ENCODE measurements at regions not wholly inside any gene's neighbourhood (a gene's known extent, or its start where the extent isn't known, plus 50 kb on each side); places are given as distances from the start of the nearest gene placed in this dataset.
"Not testable (repeated sequence)": the region's sequence is repeated elsewhere in the genome, so short reads cannot be mapped to it uniquely, and the experiment has no call there.

GRCh38 chr16:88260146-88260545 lies 122.6 kb upstream of the ZNF469 start:
- in situ Hi-C loops (cut with HindIII; ENCODE audit: low pct_unique_long_range_greater_than_20kb, low sequenced_read_pairs); DNase-seq (ENCODE audit: low read depth in 1 of 2, low spot score in 1 of 2): not testable (repeated sequence)

GRCh38 chr16:88260881-88261665 lies 121.7 kb upstream of the ZNF469 start:
- DNase-seq (ENCODE audit: low read depth in 1 of 2, low spot score in 1 of 2); in situ Hi-C loops (cut with HindIII; ENCODE audit: low pct_unique_long_range_greater_than_20kb, low sequenced_read_pairs): not testable (repeated sequence)

- DNase-seq (ENCODE audit: low read depth in 1 of 2, low spot score in 1 of 2); in situ Hi-C loops (cut with HindIII; ENCODE audit: low pct_unique_long_range_greater_than_20kb, low sequenced_read_pairs): not testable (repeated sequence)
Observed at GRCh38 chr16:88261814-88262605, 120.7 kb upstream of the ZNF469 start.

GRCh38 chr16:88262858-88263563 lies 119.7 kb upstream of the ZNF469 start:
- in situ Hi-C loops (cut with HindIII; ENCODE audit: low pct_unique_long_range_greater_than_20kb, low sequenced_read_pairs); DNase-seq (ENCODE audit: low read depth in 1 of 2, low spot score in 1 of 2): not testable (repeated sequence)

GRCh38 chr16:88263681-88264287 lies 119.0 kb upstream of the ZNF469 start:
- DNase-seq (ENCODE audit: low read depth in 1 of 2, low spot score in 1 of 2); in situ Hi-C loops (cut with HindIII; ENCODE audit: low pct_unique_long_range_greater_than_20kb, low sequenced_read_pairs): not testable (repeated sequence)

- in situ Hi-C loops (cut with HindIII; ENCODE audit: low pct_unique_long_range_greater_than_20kb, low sequenced_read_pairs), result no loop called here
- peak; percentile 65 to 95 for DNase-seq (ENCODE audit: low read depth in 1 of 2, low spot score in 1 of 2)
- no peak for TF ChIP-seq JUND (IDR thresholded peaks at IDR 0.05; ENCODE audit: low read depth)
Observed at GRCh38 chr16:88264641-88265285, 118.0 kb upstream of the ZNF469 start.

GRCh38 chr16:88265286-88265938 lies 117.3 kb upstream of the ZNF469 start:
- DNase-seq (ENCODE audit: low read depth in 1 of 2, low spot score in 1 of 2); in situ Hi-C loops (cut with HindIII; ENCODE audit: low pct_unique_long_range_greater_than_20kb, low sequenced_read_pairs): not testable (repeated sequence)

- in situ Hi-C loops (cut with HindIII; ENCODE audit: low pct_unique_long_range_greater_than_20kb, low sequenced_read_pairs), result not testable (repeated sequence)
Observed at GRCh38 chr16:88266036-88266435, 116.7 kb upstream of the ZNF469 start.

GRCh38 chr16:88266935-88267551 lies 115.7 kb upstream of the ZNF469 start:
- in situ Hi-C loops (cut with HindIII; ENCODE audit: low pct_unique_long_range_greater_than_20kb, low sequenced_read_pairs); DNase-seq (ENCODE audit: low read depth in 1 of 2, low spot score in 1 of 2): not testable (repeated sequence)

More at GRCh38 chr16:88266036-88266435, 116.7 kb upstream of the ZNF469 start:
- DNase-seq (ENCODE audit: low read depth in 1 of 2, low spot score in 1 of 2), result not testable (repeated sequence)

- DNase-seq (ENCODE audit: low read depth in 1 of 2, low spot score in 1 of 2); in situ Hi-C loops (cut with HindIII; ENCODE audit: low pct_unique_long_range_greater_than_20kb, low sequenced_read_pairs): not testable (repeated sequence)
Observed at GRCh38 chr16:88268186-88268970, 114.4 kb upstream of the ZNF469 start.

- in situ Hi-C loops (cut with HindIII; ENCODE audit: low pct_unique_long_range_greater_than_20kb, low sequenced_read_pairs); DNase-seq (ENCODE audit: low read depth in 1 of 2, low spot score in 1 of 2): not testable (repeated sequence)
Observed at GRCh38 chr16:88270171-88270790, 112.5 kb upstream of the ZNF469 start.

- DNase-seq (ENCODE audit: low read depth in 1 of 2, low spot score in 1 of 2); in situ Hi-C loops (cut with HindIII; ENCODE audit: low pct_unique_long_range_greater_than_20kb, low sequenced_read_pairs): not testable (repeated sequence)
Observed at GRCh38 chr16:88271296-88271695, 111.5 kb upstream of the ZNF469 start.

- DNase-seq (ENCODE audit: low read depth in 1 of 2, low spot score in 1 of 2); in situ Hi-C loops (cut with HindIII; ENCODE audit: low pct_unique_long_range_greater_than_20kb, low sequenced_read_pairs): not testable (repeated sequence)
Observed at GRCh38 chr16:88271776-88272175, 111.0 kb upstream of the ZNF469 start.

GRCh38 chr16:88272437-88272836 lies 110.3 kb upstream of the ZNF469 start:
- DNase-seq (ENCODE audit: low read depth in 1 of 2, low spot score in 1 of 2); in situ Hi-C loops (cut with HindIII; ENCODE audit: low pct_unique_long_range_greater_than_20kb, low sequenced_read_pairs): not testable (repeated sequence)

GRCh38 chr16:88274126-88274750 lies 108.5 kb upstream of the ZNF469 start:
- DNase-seq (ENCODE audit: low read depth in 1 of 2, low spot score in 1 of 2); in situ Hi-C loops (cut with HindIII; ENCODE audit: low pct_unique_long_range_greater_than_20kb, low sequenced_read_pairs): not testable (repeated sequence)
